Mesenchymal stem cell (in vitro differentiated cells and primary cell): ENCODE measurements at regions not wholly inside any gene's neighbourhood (a gene's known extent, or its start where the extent isn't known, plus 50 kb on each side); places are given as distances from the start of the nearest gene placed in this dataset.

ENCODE experiments used
- DNase-seq: peaks from one replicate; pipeline ENCODE4 v3.0.0-alpha.2; 2013
- H2AFZ ChIP-seq: one replicate; pipeline ENCODE4 v1.6.1; 2013; ENCODE audit warnings: low read depth, mild to moderate bottlenecking, control low read depth, inconsistent platforms, low read length, moderate library complexity
- H2AK5ac ChIP-seq: 2 replicates; pipeline ENCODE4 v1.6.1; 2013; ENCODE audit warnings: low read length, moderate library complexity, mild to moderate bottlenecking, inconsistent platforms; ENCODE audit not compliant: severe bottlenecking
- H2BK120ac ChIP-seq: one replicate; pipeline ENCODE4 v1.6.1; 2013; ENCODE audit warnings: low read depth, mild to moderate bottlenecking, inconsistent platforms, low read length, moderate library complexity
- H2BK12ac ChIP-seq, 2 experiments: one replicate each; pipeline ENCODE4 v1.6.1; 2013; ENCODE audit warnings: inconsistent platforms in 2 of 2, low read length in 2 of 2, mild to moderate bottlenecking in 2 of 2, moderate library complexity in 2 of 2, control low read depth in 1 of 2
- H2BK15ac ChIP-seq: one replicate; pipeline ENCODE4 v1.6.1; 2013; ENCODE audit warnings: mild to moderate bottlenecking, low read depth, inconsistent platforms; ENCODE audit not compliant: poor library complexity, severe bottlenecking
- H2BK5ac ChIP-seq: 2 replicates; pipeline ENCODE4 v1.6.1; 2013; ENCODE audit warnings: low read depth, mild to moderate bottlenecking, low read length, control low read depth, inconsistent platforms; ENCODE audit not compliant: poor library complexity, severe bottlenecking
- H3K14ac ChIP-seq, 2 experiments: one replicate each; pipeline ENCODE4 v1.6.1; 2013; ENCODE audit warnings: inconsistent platforms in 2 of 2, low read length in 2 of 2, control low read depth in 1 of 2, mild to moderate bottlenecking in 1 of 2, moderate library complexity in 1 of 2
- H3K18ac ChIP-seq, 2 experiments: one replicate each; pipeline ENCODE4 v1.6.1; 2013; ENCODE audit warnings: inconsistent platforms in 2 of 2, low read length in 2 of 2, control low read depth in 1 of 2, low read depth in 1 of 2, mild to moderate bottlenecking in 1 of 2
- H3K23ac ChIP-seq, 2 experiments: one replicate each; pipeline ENCODE4 v1.6.1; 2013; ENCODE audit warnings: inconsistent platforms in 2 of 2, low read length in 2 of 2, mild to moderate bottlenecking in 2 of 2, moderate library complexity in 2 of 2, control low read depth in 1 of 2
- H3K27ac ChIP-seq: 2 replicates; pipeline ENCODE4 v1.5.1; 2013; ENCODE audit warnings: mild to moderate bottlenecking, moderate library complexity, low read length, control low read depth, inconsistent platforms; ENCODE audit not compliant: poor library complexity, severe bottlenecking
- H3K27me3 ChIP-seq, 2 experiments: 2 replicates each; pipeline versions ENCODE4 v1.6.1 to v1.7.0; 2013; ENCODE audit warnings: low read length in 2 of 2, mild to moderate bottlenecking in 2 of 2, moderate library complexity in 2 of 2, control low read depth in 1 of 2, inconsistent platforms in 1 of 2; ENCODE audit not compliant: control insufficient read depth in 1 of 2, insufficient read depth in 1 of 2
- H3K36me3 ChIP-seq, 2 experiments: 2 replicates each; pipeline versions ENCODE4 v1.6.1 to v1.7.0; 2013; ENCODE audit warnings: low read length in 2 of 2, control low read depth in 1 of 2, inconsistent platforms in 1 of 2, low read depth in 1 of 2, mild to moderate bottlenecking in 1 of 2; ENCODE audit not compliant: insufficient read depth in 2 of 2, control insufficient read depth in 1 of 2
- H3K4ac ChIP-seq, 2 experiments: one replicate each; pipeline ENCODE4 v1.6.1; 2013; ENCODE audit warnings: inconsistent platforms in 2 of 2, low read length in 2 of 2, mild to moderate bottlenecking in 2 of 2, moderate library complexity in 2 of 2, control low read depth in 1 of 2, low read depth in 1 of 2
- H3K4me1 ChIP-seq: 2 replicates; pipeline ENCODE4 v1.6.1; 2013; ENCODE audit warnings: low read depth, low read length, control low read depth; ENCODE audit not compliant: control insufficient read depth, insufficient read depth
- H3K4me2 ChIP-seq: 2 replicates; pipeline ENCODE4 v1.6.1; 2013; ENCODE audit warnings: low read length, mild to moderate bottlenecking, inconsistent platforms; ENCODE audit not compliant: poor library complexity, severe bottlenecking
- H3K4me3 ChIP-seq, 2 experiments: 2 replicates each; pipeline versions ENCODE4 v1.5.1 to v1.7.0; 2013; ENCODE audit warnings: low read length in 2 of 2, mild to moderate bottlenecking in 2 of 2, control low read depth in 1 of 2, low read depth in 1 of 2; ENCODE audit not compliant: insufficient read depth in 1 of 2
- H3K79me1 ChIP-seq: replicated peaks from 2 replicates; pipeline ENCODE4 v1.6.1; 2013; ENCODE audit warnings: mild to moderate bottlenecking, control low read depth, low read length, inconsistent platforms; ENCODE audit not compliant: poor library complexity, severe bottlenecking
- H3K9ac ChIP-seq: 2 replicates; pipeline ENCODE4 v1.7.0; 2013; ENCODE audit warnings: mild to moderate bottlenecking, low read length, moderate library complexity
- H3K9me3 ChIP-seq: 2 replicates; pipeline ENCODE4 v1.7.0; 2013; ENCODE audit warnings: mild to moderate bottlenecking, low read length; ENCODE audit not compliant: control insufficient read depth
- H4K8ac ChIP-seq: one replicate; pipeline ENCODE4 v1.6.1; 2013; ENCODE audit warnings: inconsistent platforms, mild to moderate bottlenecking, low read length, moderate library complexity
- H4K91ac ChIP-seq: one replicate; pipeline ENCODE4 v1.6.1; 2013; ENCODE audit warnings: mild to moderate bottlenecking, low read length, inconsistent platforms
- WGBS: methylation state at CpG from one replicate; pipeline ENCODE4 v1.1.7; 2013; ENCODE audit warnings: mixed read lengths; 5-methylcytosine and 5-hydroxymethylcytosine counted together

DNA sequence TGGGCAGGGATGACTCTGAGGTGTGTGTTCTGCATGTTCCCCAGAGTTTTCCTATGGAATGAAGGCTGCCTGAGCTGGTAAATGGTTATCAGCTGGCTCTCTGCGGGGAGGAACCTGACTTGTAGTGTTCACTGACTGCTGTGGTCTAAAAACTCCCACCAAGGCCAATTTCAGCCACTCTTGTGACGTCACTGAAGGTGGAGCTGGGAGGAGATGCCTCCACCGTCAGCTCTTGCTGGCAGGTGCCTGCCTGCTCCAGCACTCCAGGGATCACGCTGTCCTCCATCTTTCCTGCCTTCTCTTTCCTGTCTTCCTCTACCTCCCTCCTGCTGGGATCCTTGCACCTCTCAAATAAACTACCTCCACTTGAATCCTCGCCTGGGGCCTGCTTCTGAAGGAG, 209.5 kb upstream of the HS6ST1 start:
- Histone ChIP-seq H3K18ac (no peak overlapping the region), H3K79me1 (no peaks in the 10 kb centered on the region), H3K27ac (no peak overlapping the region), H3K4ac (peak overlapping the region in 1 of 2 experiments; percentile 26), H3K14ac (no peak overlapping the region), H4K8ac (no peak overlapping the region), H2AK5ac (no peak overlapping the region), H3K36me3 (no peaks in the 10 kb centered on the region), H2BK12ac (no peak overlapping the region), H3K9ac (no peak overlapping the region), H3K9me3 (peaks cover 9% of the 10 kb centered on the region), H3K4me1 (peaks cover 23% of the 10 kb centered on the region), H4K91ac (no peak overlapping the region), H3K4me3 (no peak overlapping the region), H3K27me3 (no peaks in the 10 kb centered on the region), H3K4me2 (no peak overlapping the region), H3K23ac (no peak overlapping the region), H2AFZ (no peak overlapping the region), H2BK120ac (no peak overlapping the region), H2BK15ac (no peak overlapping the region), H2BK5ac (no peak overlapping the region)
- WGBS: 84% methylated on average over 5 of the region's 5 CpGs
- no peak for DNase-seq

DNA sequence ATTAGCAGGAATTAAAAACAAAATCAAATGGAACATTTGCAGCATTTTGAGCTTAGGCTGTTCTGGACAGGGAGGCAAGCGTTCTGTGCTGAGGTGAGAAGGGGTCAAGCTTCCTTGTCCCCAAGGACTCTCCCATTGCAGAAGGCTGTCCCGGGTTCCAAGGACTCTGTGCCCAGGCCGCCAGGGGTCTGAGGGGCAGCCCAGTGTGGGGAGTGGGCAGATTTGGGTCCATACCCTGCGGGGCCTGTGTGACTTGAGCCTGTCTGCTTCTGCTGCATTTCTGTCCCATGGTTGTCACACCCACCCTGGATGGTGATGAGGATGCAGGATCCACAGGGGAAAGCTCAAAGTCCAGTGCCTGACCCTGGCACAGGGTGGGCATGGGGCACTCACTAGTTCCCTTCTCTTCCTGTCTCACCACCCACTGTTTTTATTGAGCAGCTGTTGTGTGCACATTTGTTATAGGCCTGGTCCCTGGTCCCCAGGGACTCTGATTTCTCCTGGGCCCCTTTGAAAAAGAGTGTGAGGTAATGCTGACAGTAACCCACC, 211.4 kb upstream of the HS6ST1 start:
- Histone ChIP-seq H2BK15ac (no peak overlapping the region), H3K9me3 (no peaks in the 10 kb centered on the region), H3K27me3 (no peaks in the 10 kb centered on the region), H3K23ac (peak overlapping the region in 1 of 2 experiments; percentile 31), H4K91ac (peak overlapping the region; percentile 36), H3K79me1 (no peaks in the 10 kb centered on the region), H3K18ac (peak overlapping the region in 1 of 2 experiments; percentile 49), H2BK120ac (no peak overlapping the region), H3K4me3 (no peak overlapping the region), H2BK12ac (peak overlapping the region in 1 of 2 experiments; percentile 47), H3K9ac (no peak overlapping the region), H3K14ac (peak overlapping the region in 1 of 2 experiments; percentile 69), H3K27ac (no peak overlapping the region), H3K4me2 (no peak overlapping the region), H2BK5ac (no peak overlapping the region), H3K4me1 (peaks cover 23% of the 10 kb centered on the region), H3K4ac (no peak overlapping the region), H4K8ac (peak overlapping the region; percentile 69), H3K36me3 (no peaks in the 10 kb centered on the region), H2AFZ (no peak overlapping the region), H2AK5ac (no peak overlapping the region)
- DNase-seq: no peak
- 87% methylated on average over 4 of the region's 4 CpGs for WGBS

GRCh38 chr2:128531856-128532255, 213.2 kb upstream of the HS6ST1 start:
- no peak overlapping the region for H2BK15ac ChIP-seq
- no peak overlapping the region for H3K14ac ChIP-seq
- H3K9ac ChIP-seq: no peak overlapping the region
- H2AK5ac ChIP-seq: no peak overlapping the region
- no peak overlapping the region for H2BK120ac ChIP-seq
- no peak overlapping the region for H2BK5ac ChIP-seq
- H4K91ac ChIP-seq: no peak overlapping the region
- H3K23ac ChIP-seq: no peak overlapping the region
- H3K4me1 ChIP-seq: peaks cover 9% of the 10 kb centered on the region
- no peak overlapping the region for H3K4me2 ChIP-seq
- H3K4me3 ChIP-seq: no peak overlapping the region
- no peaks in the 10 kb centered on the region for H3K27me3 ChIP-seq
- H3K9me3 ChIP-seq: no peaks in the 10 kb centered on the region
- H2BK12ac ChIP-seq: no peak overlapping the region
- no peaks in the 10 kb centered on the region for H3K79me1 ChIP-seq
- H3K18ac ChIP-seq: no peak overlapping the region
- no peak overlapping the region for H2AFZ ChIP-seq
- no peak for DNase-seq
- no peak overlapping the region for H4K8ac ChIP-seq
- no peaks in the 10 kb centered on the region for H3K36me3 ChIP-seq
- H3K27ac ChIP-seq: no peak overlapping the region
- no peak overlapping the region for H3K4ac ChIP-seq

GRCh38 chr2:128533101-128533500, 214.4 kb upstream of the HS6ST1 start:
- H2BK12ac ChIP-seq: no peak overlapping the region
- H4K8ac ChIP-seq: no peak overlapping the region
- H2AK5ac ChIP-seq: no peak overlapping the region
- no peak overlapping the region for H2BK15ac ChIP-seq
- H3K79me1 ChIP-seq: no peaks in the 10 kb centered on the region
- H3K4me3 ChIP-seq: no peak overlapping the region
- no peak overlapping the region for H3K23ac ChIP-seq
- H2BK120ac ChIP-seq: no peak overlapping the region
- H4K91ac ChIP-seq: no peak overlapping the region
- no peak overlapping the region for H3K14ac ChIP-seq
- no peak overlapping the region for H3K27ac ChIP-seq
- no peak overlapping the region for H3K4me2 ChIP-seq
- H3K27me3 ChIP-seq: no peaks in the 10 kb centered on the region
- no peak overlapping the region for H3K4ac ChIP-seq
- no peak for DNase-seq
- H3K18ac ChIP-seq: no peak overlapping the region
- WGBS: no CpG with 5 or more reads among the region's 1 CpG
- no peak overlapping the region for H2BK5ac ChIP-seq
- H3K4me1 ChIP-seq: peaks cover 11% of the 10 kb centered on the region
- H3K9ac ChIP-seq: no peak overlapping the region
- H3K9me3 ChIP-seq: no peaks in the 10 kb centered on the region
- no peak overlapping the region for H2AFZ ChIP-seq
- no peaks in the 10 kb centered on the region for H3K36me3 ChIP-seq
